Caco-2 (cell line): ENCODE measurements at regions not wholly inside any gene's neighbourhood (a gene's known extent, or its start where the extent isn't known, plus 50 kb on each side); places are given as distances from the start of the nearest gene placed in this dataset.

Experiments used
- BruUV-seq: library from RNA; stranded (reverse); fragments of 400-500 nt; replicated peaks from 2 replicates; lab custom pipeline; 2021; lab: Mats Ljungman, UMichigan
- CTCF ChIA-PET: fragments of 300-600 bp; sonication (Branson Sonifier 250); formaldehyde crosslinking; loops from one replicate; lab custom pipeline; 2022; ENCODE audit warnings: antibody characterized with exemption; lab: Charles Lee
- POLR2A ChIA-PET: fragments of 300-600 bp; sonication (Branson Sonifier 250); formaldehyde crosslinking; loops from one replicate; lab custom pipeline; 2022; ENCODE audit warnings: antibody characterized with exemption; lab: Charles Lee
- DNase-seq, 2 experiments: peaks; one replicate each; pipeline versions ENCODE4 v3.0.0 to v3.0.0-alpha.2; 2020 to 2022
- H3K27me3 ChIP-seq: replicated peaks from 2 replicates; pipeline ENCODE4 v1.6.0; 2011; ENCODE audit warnings: low read length; ENCODE audit not compliant: control insufficient read depth, insufficient read depth
- H3K36me3 ChIP-seq: 2 replicates; pipeline ENCODE4 v1.5.1; 2011; ENCODE audit warnings: low read length; ENCODE audit not compliant: control insufficient read depth, insufficient read depth
- H3K4me1 ChIP-seq: fragments of 250-450 bp; sonication (Bioruptor Pico); 2 replicates; pipeline ENCODE4 v1.5.1; 2020; ENCODE audit warnings: mild to moderate bottlenecking
- H3K4me3 ChIP-seq: 2 replicates; pipeline ENCODE4 v1.5.1; 2011; ENCODE audit warnings: low read depth, mild to moderate bottlenecking, control low read depth, low read length
- H3K9me3 ChIP-seq: fragments of 250-450 bp; sonication (Bioruptor Pico); 2 replicates; pipeline ENCODE4 v1.5.1; 2020; ENCODE audit warnings: mild to moderate bottlenecking, moderate library complexity
- H3K27ac Mint-ChIP-seq: one replicate; pipeline ENCODE4 v1.8.0; 2022; ENCODE audit warnings: mixed read lengths; ENCODE audit not compliant: unreplicated experiment
- H3K27me3 Mint-ChIP-seq: one replicate; pipeline ENCODE4 v1.8.0; 2022; ENCODE audit warnings: mixed read lengths; ENCODE audit not compliant: insufficient read depth, unreplicated experiment
- H3K36me3 Mint-ChIP-seq: one replicate; pipeline ENCODE4 v1.8.0; 2022; ENCODE audit warnings: mild to moderate bottlenecking, mixed read lengths; ENCODE audit not compliant: insufficient read depth, unreplicated experiment
- H3K4me1 Mint-ChIP-seq: one replicate; pipeline ENCODE4 v1.8.0; 2022; ENCODE audit warnings: low read depth, mixed read lengths; ENCODE audit not compliant: unreplicated experiment
- H3K4me3 Mint-ChIP-seq: one replicate; pipeline ENCODE4 v1.8.0; 2022; ENCODE audit warnings: mild to moderate bottlenecking, moderate library complexity, mixed read lengths; ENCODE audit not compliant: unreplicated experiment
- H3K9me3 Mint-ChIP-seq: one replicate; pipeline ENCODE4 v1.8.0; 2022; ENCODE audit warnings: mixed read lengths; ENCODE audit not compliant: unreplicated experiment
- intact Hi-C: fragments of 100-400 bp; cut with micrococcal nuclease; formaldehyde crosslinking; loops from one replicate; pipeline ENCODE4 v1.10.0; 2022; ENCODE audit not compliant: unreplicated experiment
- TF ChIP-seq, protein P1 (sequence below), 2 experiments: fragments of 200-600 bp in 1 of 2; IDR thresholded peaks; 1 replicate in 1 of 2; 2 replicates in 1 of 2; pipeline versions ENCODE4 v1.5.1 to v1.8.0; 2011 to 2022; ENCODE audit warnings: antibody characterized with exemption in 1 of 2, control low read depth in 1 of 2, inconsistent platforms in 1 of 2, low read depth in 1 of 2, low read length in 1 of 2, mild to moderate bottlenecking in 1 of 2, moderate library complexity in 1 of 2; ENCODE audit not compliant: insufficient read depth in 1 of 2, severe bottlenecking in 1 of 2, unreplicated experiment in 1 of 2

DNA sequence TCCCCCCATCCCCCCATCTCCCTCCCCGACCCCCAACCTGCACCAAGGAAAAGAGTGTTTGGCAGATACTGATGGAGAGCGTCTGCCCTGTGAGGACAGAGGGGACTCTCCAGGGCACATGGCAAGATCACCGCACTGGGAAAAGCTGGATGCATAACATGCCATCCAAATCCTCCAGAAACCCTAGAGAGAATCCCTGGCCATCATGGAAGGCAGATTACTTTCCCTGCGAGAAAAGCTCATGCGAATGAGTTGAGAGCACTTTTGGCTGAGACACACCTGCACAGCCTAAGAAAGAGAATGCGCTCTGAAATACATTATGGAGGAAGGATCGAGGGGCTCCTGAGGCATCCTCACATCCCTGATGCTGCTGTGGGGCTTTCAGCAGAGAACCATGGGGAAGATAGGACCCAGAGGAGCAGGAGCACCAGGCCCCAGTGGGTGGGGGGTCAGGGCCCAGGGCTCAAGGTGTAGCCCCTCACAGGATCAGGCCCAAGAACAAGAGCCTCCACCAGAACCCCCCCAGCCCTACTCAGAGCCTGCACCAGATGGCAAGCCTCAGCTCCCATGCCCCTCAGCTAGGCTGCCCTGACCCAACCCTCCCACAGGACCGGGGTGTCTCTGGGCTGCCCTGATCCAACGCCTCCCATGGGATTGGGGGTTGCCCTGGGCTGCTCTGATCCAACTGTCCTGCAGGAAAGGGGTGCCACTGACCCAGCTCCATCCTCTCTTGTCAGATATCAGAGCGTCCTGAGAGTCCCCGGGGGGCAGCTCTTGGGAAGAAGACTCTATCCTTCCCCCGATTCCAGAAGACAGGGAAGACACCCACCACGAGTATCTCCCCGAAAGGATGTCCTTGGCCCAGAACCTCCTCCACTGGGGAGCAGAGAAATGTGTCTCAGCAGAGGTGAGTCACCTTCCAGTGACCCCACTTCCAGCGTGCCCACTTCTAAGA is 153.4 kb downstream of the NDUFA10 start:
- Histone ChIP-seq H3K9me3 (no peaks in the 10 kb centered on the region), H3K36me3 (no peaks in the 10 kb centered on the region), H3K27me3 (no peaks in the 10 kb centered on the region), H3K4me1 (no peaks in the 10 kb centered on the region), H3K4me3 (no peak overlapping the region)
- peaks cover 11% of the 10 kb centered on the region for H3K27me3 Mint-ChIP-seq
- no peaks in the 10 kb centered on the region for H3K36me3 Mint-ChIP-seq
- CTCF ChIA-PET = interaction anchor here (0.6 kb wide), 1 partner anchor 1258 kb away, joined by 5 read pairs; no protein-coding TSS in a partner anchor
- POLR2A ChIA-PET = no interaction called here
- TF ChIP-seq, protein P1, sequence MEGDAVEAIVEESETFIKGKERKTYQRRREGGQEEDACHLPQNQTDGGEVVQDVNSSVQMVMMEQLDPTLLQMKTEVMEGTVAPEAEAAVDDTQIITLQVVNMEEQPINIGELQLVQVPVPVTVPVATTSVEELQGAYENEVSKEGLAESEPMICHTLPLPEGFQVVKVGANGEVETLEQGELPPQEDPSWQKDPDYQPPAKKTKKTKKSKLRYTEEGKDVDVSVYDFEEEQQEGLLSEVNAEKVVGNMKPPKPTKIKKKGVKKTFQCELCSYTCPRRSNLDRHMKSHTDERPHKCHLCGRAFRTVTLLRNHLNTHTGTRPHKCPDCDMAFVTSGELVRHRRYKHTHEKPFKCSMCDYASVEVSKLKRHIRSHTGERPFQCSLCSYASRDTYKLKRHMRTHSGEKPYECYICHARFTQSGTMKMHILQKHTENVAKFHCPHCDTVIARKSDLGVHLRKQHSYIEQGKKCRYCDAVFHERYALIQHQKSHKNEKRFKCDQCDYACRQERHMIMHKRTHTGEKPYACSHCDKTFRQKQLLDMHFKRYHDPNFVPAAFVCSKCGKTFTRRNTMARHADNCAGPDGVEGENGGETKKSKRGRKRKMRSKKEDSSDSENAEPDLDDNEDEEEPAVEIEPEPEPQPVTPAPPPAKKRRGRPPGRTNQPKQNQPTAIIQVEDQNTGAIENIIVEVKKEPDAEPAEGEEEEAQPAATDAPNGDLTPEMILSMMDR (IDR thresholded peaks at IDR 0.05; ENCODE audit: insufficient read depth in 1 of 2, low read depth in 1 of 2, low read length in 1 of 2, severe bottlenecking in 1 of 2, unreplicated experiment in 1 of 2) = no peak
- no TSS peak for BruUV-seq
- no peaks in the 10 kb centered on the region for H3K4me1 Mint-ChIP-seq
- H3K4me3 Mint-ChIP-seq = no peak overlapping the region
- intact Hi-C loops = no loop called here
- H3K27ac Mint-ChIP-seq = no peak overlapping the region
- H3K9me3 Mint-ChIP-seq = no peaks in the 10 kb centered on the region
- no peak for DNase-seq

DNA sequence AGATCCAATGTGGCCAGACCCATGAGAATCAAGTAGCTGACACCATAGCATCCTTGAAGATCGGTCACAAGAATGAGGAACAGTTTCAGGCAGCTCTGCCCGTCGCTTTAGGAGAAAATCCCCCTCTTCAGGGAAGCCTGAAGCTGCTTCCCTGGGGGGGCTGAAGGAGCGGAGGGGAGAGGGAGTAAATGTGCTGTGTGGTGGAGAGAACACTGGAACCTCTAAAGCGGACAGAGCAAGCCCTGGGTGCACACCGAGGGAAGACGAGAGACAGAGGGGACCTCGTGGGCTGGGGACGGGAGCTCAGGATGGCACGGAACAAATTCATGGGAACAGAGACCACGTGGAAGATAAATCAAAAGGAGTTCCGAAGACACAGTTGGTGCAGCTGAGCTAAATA is 154.3 kb downstream of the NDUFA10 start:
- Histone ChIP-seq H3K9me3 (no peaks in the 10 kb centered on the region; the same call in 1 of the 2 replicates), H3K27me3 (no peaks in the 10 kb centered on the region), H3K36me3 (no peaks in the 10 kb centered on the region), H3K4me3 (no peak overlapping the region), H3K4me1 (no peaks in the 10 kb centered on the region)
- H3K27me3 Mint-ChIP-seq = peaks cover 7% of the 10 kb centered on the region
- H3K4me3 Mint-ChIP-seq = no peak overlapping the region
- TF ChIP-seq, protein P1 (IDR thresholded peaks at IDR 0.05; ENCODE audit: insufficient read depth in 1 of 2, low read depth in 1 of 2, low read length in 1 of 2, severe bottlenecking in 1 of 2, unreplicated experiment in 1 of 2) = no peak
- no peaks in the 10 kb centered on the region for H3K9me3 Mint-ChIP-seq
- H3K27ac Mint-ChIP-seq = no peak overlapping the region
- DNase-seq = no peak
- BruUV-seq = no TSS peak
- POLR2A ChIA-PET = no interaction called here
- CTCF ChIA-PET = interaction anchor here (0.6 kb wide), 1 partner anchor 1258 kb away, joined by 5 read pairs; no protein-coding TSS in a partner anchor
- no peaks in the 10 kb centered on the region for H3K4me1 Mint-ChIP-seq
- intact Hi-C loops = no loop called here
- no peaks in the 10 kb centered on the region for H3K36me3 Mint-ChIP-seq

DNA sequence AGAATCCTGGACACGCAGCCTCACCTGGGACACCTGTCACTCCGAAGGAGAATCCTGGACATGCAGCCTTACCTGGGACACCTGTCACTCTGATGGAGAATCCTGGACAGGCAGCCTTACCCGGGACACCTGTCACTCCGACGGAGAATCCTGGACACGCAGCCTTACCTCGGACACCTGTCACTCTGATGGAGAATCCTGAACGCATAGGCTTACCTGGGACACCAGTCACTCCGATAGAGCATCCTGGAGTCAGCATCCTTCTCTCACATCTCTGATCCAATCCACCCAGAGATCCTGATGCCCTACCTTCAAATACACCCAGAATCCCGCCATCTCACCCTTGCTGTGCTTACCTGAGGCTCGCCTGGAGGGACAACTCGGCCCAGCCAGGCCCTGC is 154.9 kb downstream of the NDUFA10 start:
- no peak for DNase-seq
- Mint-ChIP-seq H3K4me3 (no peak overlapping the region), H3K27me3 (peaks cover 7% of the 10 kb centered on the region), H3K4me1 (no peaks in the 10 kb centered on the region), H3K27ac (no peak overlapping the region), H3K9me3 (no peaks in the 10 kb centered on the region), H3K36me3 (no peaks in the 10 kb centered on the region)
- H3K4me3 ChIP-seq = no peak overlapping the region
- H3K4me1 ChIP-seq = no peaks in the 10 kb centered on the region
- no peaks in the 10 kb centered on the region for H3K36me3 ChIP-seq
- TF ChIP-seq, protein P1 (IDR thresholded peaks at IDR 0.05; ENCODE audit: insufficient read depth in 1 of 2, low read depth in 1 of 2, low read length in 1 of 2, severe bottlenecking in 1 of 2, unreplicated experiment in 1 of 2) = no peak
- no TSS peak for BruUV-seq
- CTCF ChIA-PET = no interaction called here
- H3K27me3 ChIP-seq = no peaks in the 10 kb centered on the region
- H3K9me3 ChIP-seq = no peaks in the 10 kb centered on the region; the same call in 1 of the 2 replicates
- POLR2A ChIA-PET = no interaction called here
- intact Hi-C loops = no loop called here
